ENCODE measurements at regions not wholly inside any gene's neighbourhood (a gene's known extent, or its start where the extent isn't known, plus 50 kb on each side); places are given as distances from the start of the nearest gene placed in this dataset.

DNA sequence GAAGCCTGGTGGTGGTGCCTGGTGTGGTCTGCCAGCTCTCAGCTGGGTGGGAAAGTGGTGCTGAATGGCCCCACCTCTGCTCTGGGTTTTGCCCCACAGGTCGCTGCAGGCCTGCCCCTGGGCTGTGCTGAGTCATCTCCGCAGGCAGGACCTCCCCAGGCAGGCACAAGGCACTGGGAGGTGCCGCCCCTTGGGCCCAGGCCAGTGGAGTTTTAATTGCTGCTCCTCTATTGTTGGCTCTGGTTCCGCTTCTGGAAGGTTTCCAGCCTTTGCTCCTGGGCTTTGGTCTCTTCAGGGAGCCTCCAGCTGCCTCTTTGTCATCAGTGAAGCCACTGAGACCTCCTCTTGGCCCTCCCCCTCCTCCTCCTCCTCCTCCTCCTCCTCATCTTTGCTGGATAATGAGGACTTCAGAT, 180.3 kb upstream of the GRB10 start:
- DNase-seq: no peak

GRCh38 chr7:50962281-50962883, 179.7 kb upstream of the GRB10 start:
- no peak for DNase-seq

DNA sequence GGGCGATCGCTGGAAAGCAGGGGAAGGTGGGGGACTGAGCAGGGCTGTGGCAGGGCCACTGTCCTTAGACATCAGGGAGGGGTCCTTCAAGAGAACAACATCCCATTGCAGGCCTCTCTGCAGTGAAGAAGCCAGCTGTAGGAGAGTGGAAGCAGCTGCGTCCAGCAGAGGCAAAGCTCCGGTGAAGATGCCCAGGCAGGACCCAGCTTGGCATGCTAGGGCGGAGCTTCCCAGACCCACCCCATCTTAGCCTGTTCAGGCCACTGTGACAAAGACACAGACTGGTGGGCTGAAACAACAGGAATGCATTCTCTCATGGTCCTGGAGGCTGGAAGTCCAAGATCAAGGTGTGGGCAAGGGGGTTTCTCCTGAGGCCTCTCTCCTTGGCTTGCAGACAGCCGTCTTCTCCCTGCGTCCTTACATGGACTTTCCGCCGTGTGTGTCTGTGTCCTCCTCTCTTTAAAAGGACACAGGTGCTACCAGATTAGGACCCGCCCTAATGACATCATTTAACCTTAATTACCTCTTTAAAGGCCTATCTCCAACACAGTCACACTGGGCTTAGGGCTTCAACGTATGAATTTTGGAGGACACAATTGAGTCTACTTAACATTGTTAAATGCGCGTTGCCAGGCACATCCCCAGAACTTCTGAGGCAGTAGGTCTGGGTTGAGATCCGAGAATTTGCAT, 178.1 kb upstream of the GRB10 start:
- no peak for DNase-seq

- no peak for DNase-seq
Measured at GRCh38 chr7:50959991-50960390, 177.3 kb upstream of the GRB10 start.

- no peak for DNase-seq
Measured at GRCh38 chr7:50959560-50959959, 176.9 kb upstream of the GRB10 start.

DNA sequence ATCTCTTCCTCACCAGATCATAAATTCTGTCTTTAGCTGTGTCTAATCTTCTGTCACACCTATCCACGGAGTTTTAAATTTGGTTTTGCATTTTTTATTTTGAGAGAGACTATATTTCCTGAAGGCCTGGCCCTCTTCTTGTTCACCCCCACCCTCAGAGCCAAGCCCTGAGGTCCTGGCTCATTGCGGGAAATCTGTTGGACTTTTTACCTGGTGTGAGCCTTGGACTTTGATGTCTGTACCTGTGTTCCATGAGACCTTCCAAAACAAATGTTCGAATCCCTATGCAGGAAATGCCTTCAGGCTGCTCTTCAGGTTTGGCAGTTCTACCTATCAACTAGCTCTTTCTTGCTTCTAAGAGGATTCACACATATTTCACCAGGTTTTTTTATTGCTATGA, 175.2 kb upstream of the GRB10 start:
- DNase-seq: no peak

DNA sequence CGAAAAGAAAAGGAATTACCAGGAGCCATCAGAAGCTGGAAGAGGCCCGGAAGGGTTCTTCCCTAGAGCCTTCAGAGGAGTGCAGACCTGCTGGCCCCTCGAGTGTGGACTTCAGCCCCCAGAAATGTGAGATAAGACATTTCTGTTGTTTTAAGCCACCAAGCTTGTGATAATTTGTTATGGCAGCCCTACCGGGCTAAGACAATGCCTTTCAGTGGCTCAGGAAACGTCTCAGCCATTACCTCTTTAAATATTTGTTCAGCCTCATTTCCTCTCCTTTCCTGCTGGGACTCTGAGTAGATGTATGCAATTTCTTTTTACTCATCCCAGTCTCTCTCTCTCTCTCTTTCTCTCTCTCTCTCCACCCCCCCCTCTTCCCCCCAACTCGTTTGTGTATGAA, 174.7 kb upstream of the GRB10 start:
- DNase-seq: no peak

DNA sequence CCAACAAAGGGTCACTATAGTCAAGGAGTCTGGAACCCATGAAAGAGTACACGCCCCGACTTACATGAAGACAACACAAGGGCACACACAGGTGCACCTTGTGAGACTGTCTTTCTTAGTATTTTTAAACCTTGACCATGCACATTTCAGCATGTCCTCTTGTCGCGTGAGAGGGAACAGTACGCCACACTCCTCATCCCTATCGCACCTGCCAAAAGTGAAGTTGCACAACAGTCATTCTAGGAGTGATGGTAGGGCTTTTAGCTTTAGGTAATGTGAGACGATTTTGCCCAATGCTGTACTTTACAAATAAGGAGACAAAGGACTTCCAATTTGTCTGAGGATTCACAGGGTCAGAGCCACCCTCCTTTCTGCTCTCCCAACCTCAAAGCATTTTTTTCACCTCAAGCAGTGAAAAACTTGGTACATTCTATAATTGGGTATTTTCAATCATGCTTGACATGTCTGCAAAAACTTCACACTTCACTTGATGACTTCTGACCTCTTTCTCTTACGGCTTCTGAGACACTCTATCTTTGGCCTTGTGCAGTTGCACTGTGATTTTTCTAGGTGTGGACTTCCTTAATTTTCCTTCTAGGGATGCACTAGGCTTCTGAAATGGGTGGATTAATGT, 173.9 kb upstream of the GRB10 start:
- no peak for DNase-seq

- DNase-seq: no peak
Measured at GRCh38 chr7:50954716-50955115, 172.0 kb upstream of the GRB10 start.

DNA sequence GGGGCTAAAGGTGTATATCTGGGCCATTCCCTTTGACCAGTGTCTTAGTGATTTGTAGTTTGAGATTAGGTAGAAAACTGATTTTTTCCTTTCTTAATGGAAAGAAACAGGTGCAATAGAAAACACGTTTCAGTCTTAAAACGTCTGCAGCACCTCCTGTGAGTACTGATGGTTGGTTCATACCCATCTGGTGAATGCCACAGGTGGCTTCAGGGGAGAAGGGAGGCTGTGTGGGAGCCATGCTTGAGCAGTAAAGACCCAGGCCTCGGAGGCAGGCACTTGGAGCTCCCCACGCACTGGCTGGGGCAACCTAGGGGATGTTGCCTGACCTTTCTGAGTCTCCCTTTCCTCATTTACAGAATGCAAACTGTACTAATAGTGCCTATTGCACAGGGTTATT, 171.5 kb upstream of the GRB10 start:
- no peak for DNase-seq

DNA sequence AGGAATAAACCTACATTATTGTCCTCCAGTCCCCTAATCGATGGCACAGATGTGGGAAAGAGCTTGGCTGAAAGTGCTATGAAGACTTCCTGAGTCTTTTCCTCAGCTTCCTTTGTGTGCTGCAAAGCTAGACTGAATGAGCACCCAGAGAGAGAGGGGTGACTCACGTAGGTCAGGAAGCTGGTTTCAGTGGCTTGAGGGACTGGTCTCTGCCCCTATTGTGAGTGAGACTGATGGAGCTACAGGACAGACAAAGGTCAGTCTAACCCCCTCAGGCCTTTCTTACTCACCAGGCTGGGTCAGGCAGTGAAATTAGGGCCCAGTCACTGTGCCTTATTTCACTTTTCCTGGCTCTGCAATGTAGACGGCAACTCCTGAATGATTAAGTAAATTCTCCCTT, 171.1 kb upstream of the GRB10 start:
- no peak for DNase-seq

DNA sequence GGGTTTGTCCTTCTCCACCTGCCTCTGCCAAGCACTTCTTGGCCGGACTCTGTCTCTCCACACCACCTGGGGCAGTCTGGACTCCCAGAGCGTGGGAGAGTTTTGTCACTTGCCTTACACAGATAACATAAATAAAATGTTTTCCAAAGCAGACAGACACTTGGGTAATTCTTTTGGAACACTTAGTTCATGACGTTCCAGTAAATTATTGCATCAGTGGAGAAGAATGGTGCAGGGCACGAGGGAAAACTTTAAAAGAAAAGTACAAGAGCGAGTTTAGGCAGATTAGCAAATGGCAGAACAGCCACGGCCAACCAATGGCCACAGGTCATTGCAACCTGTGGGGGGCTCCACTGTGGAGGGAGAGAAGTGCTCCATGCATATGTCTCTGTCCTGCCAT, 170.6 kb upstream of the GRB10 start:
- no peak for DNase-seq

GRCh38 chr7:50952544-50952943, 169.8 kb upstream of the GRB10 start:
- no peak for DNase-seq

- no peak for DNase-seq
Measured at GRCh38 chr7:50952120-50952519, 169.4 kb upstream of the GRB10 start.

GRCh38 chr7:50943482-50943881, 160.8 kb upstream of the GRB10 start:
- DNase-seq: no peak

GRCh38 chr7:50941525-50941924, 158.8 kb upstream of the GRB10 start:
- no peak for DNase-seq

DNA sequence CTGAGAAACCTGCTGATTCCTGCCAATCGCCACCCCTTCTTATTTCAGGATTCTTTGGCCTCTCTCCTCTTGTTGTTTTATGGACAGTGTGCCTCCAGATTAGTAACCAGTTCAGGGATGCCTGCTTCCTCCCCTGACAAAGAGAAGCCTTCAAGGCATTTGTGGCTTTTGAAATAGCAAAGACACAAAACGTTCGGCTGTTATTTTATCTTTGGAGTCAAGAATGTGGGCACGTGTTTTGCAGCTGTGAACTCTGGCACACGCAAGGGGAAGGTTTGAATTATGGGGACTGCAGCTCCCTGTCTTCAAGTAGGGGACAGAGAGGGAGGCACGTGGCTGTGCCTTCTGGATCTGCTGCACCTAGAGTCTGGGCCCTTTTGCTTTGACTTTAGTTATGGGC, 157.9 kb upstream of the GRB10 start:
- DNase-seq: no peak

DNA sequence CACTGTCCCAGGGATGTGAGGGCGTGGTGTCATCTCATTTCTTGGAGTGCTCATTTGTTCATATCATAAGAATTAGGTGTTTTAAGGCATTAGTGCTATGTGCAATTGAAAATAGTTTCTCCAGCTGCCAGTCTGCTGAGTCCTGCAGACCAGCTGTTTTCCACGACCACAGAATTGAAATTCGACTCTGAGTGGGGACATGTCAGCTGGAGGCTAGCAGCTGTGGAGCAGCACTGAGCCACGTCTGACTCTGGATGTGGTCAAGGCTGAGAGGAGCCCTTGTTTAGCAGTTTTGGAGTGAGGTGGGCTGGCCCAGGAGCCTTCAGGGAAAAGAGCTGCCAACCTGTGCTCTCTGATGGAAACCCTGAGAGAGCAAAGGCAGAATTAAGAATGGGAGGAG, 156.3 kb upstream of the GRB10 start:
- no peak for DNase-seq

GRCh38 chr7:50937727-50938126, 155.0 kb upstream of the GRB10 start:
- DNase-seq: no peak

- no peak for DNase-seq
Measured at GRCh38 chr7:50926049-50926448, 143.4 kb upstream of the GRB10 start.

- no peak for DNase-seq
Measured at GRCh38 chr7:50923476-50923875, 140.8 kb upstream of the GRB10 start.

GRCh38 chr7:50921114-50921813, 138.6 kb upstream of the GRB10 start:
- DNase-seq: no peak

GRCh38 chr7:50920031-50920635, 137.4 kb upstream of the GRB10 start:
- DNase-seq: no peak

Measured in hippocampal formation (tissue), 2 donors.